GM21515 (cell line): ENCODE measurements at regions not wholly inside any gene's neighbourhood (a gene's known extent, or its start where the extent isn't known, plus 50 kb on each side); places are given as distances from the start of the nearest gene placed in this dataset.

Experiments
- ATAC-seq: cut with Tn5 transposase; IDR thresholded peaks from one replicate; pipeline ENCODE4 v1.9.1; 2021; ENCODE audit not compliant: unreplicated experiment

DNA sequence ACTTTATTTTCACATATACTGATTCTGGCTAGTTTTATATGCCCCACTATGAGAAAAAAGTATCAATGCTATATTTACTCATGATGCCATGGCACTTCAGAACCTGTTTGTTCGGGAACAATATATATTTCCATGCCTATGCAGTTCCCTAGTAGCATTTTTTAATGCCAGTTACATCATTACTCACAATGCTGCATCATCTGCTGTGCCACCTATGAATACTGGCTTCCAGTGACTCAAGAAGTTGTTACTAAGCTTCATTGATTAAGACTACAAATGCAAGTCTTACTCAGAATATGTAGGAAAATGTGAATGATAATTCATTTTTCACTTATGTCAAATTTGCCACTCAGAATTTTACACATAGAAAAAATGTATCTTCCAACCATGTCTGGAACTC lies 97.9 kb downstream of the MAFB start:
- no peak for ATAC-seq

DNA sequence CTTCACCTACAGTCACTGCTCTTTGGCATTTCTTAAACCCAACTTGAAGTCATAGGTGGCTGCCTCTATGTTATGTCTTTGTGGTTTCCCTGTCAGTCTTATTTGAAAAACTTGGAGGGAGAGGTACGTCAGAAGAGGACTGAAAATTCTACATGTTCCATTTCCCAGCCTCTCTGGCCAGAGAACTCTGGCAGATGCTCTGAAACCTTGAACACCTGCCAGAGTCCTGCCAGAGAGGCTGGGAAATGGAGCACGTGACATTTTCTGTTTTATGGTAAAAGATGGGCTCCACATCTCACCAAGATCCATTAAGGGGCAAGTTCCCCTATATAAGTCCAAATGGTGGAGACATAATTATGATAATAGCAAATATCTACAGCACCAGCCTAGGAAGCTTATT lies 99.5 kb downstream of the MAFB start:
- ATAC-seq: no peak

DNA sequence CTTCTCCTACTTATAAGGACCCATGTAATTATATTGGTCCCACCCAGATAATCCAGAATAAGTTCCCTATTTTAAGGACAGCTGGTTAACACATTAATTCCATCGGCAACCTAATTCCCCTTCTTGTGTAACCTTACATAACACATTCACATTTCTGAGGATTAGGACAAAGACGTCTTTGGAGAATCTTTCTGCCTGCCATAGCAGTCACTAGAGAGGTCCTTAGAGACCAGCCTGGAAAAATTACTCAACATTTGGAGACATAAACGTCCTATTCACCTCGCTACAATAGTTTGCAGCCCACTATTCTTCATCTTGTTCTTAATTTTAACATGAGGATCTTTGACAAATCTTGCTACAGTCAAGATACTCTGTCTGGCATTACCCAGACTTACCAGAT lies 100.1 kb downstream of the MAFB start:
- ATAC-seq: no peak

GRCh38 chr20:40587038-40587437 lies 102.0 kb downstream of the MAFB start:
- ATAC-seq: no peak

GRCh38 chr20:40584130-40584809 lies 104.8 kb downstream of the MAFB start:
- no peak for ATAC-seq

DNA sequence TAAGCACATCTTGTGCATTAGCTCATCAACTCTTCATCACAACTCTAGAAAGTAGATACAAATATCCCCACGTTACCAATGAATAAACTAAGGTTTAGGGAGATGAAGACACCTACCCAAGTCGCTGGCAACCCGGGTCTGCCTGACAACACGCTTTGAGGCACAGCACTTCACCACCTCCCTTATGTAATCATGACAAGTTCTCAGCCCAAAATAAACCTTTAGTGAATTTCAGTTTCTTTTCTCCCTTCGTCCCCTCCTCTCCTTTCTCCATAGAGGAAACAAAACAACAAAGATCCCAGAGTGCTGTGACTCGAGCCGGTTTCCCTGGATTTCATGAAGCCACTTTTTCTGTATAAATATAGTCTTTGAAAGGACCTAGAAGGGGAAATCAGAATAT lies 105.4 kb downstream of the MAFB start:
- no peak for ATAC-seq

DNA sequence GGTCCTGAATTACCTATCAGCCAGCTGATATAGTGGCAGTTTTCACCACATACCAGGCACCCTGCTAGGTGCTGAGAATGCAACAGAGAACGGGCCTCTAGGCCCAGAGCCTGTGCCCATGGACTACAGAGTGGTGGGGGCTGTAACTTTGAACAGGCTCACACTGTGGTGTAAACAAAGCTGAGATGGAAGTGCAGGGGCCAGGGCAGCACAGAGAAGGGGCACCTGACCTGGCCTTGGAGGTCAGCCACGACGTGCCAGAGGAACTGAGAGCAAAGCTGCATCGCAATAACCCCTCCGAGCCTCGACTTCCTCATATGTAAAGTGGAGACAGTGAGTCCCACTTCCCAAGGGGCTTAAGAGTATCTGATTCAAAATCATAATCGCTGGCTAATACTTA lies 105.8 kb downstream of the MAFB start:
- ATAC-seq: no peak

DNA sequence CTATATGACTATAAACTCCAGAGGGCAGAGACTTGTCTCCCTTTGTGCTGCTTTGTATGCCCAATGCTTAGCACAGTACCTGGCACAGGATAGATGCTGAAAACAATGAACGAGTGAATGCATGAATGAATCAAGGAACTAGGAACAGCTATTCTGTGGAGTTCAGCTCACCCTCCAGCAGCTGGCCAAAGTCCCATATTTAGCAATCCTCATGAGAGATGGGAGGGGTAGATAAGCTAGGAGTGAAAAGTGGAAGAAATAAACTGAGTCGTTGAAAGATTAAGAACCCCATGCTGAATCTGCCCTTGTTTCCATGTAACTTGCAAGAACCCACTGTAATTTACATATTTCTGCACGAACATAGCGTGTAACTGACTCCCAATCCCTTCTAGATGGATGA lies 106.5 kb downstream of the MAFB start:
- no peak for ATAC-seq

GRCh38 chr20:40579701-40580100 lies 109.3 kb downstream of the MAFB start:
- ATAC-seq: no peak

- no peak for ATAC-seq
Observed at GRCh38 chr20:40578961-40579360, 110.1 kb downstream of the MAFB start.

- no peak for ATAC-seq
Observed at GRCh38 chr20:40575851-40576250, 113.2 kb downstream of the MAFB start.

- no peak for ATAC-seq
Observed at GRCh38 chr20:40572251-40572650, 116.8 kb downstream of the MAFB start.

- ATAC-seq: no peak
Observed at GRCh38 chr20:40571639-40572038, 117.4 kb downstream of the MAFB start.

GRCh38 chr20:40568200-40568599 lies 120.8 kb downstream of the MAFB start:
- no peak for ATAC-seq

GRCh38 chr20:40565682-40566040 lies 123.4 kb downstream of the MAFB start:
- no peak for ATAC-seq

- ATAC-seq: no peak
Observed at GRCh38 chr20:40565001-40565681, 123.9 kb downstream of the MAFB start.

- no peak for ATAC-seq
Observed at GRCh38 chr20:40563296-40563950, 125.6 kb downstream of the MAFB start.

GRCh38 chr20:40562031-40562430 lies 127.0 kb downstream of the MAFB start:
- no peak for ATAC-seq

DNA sequence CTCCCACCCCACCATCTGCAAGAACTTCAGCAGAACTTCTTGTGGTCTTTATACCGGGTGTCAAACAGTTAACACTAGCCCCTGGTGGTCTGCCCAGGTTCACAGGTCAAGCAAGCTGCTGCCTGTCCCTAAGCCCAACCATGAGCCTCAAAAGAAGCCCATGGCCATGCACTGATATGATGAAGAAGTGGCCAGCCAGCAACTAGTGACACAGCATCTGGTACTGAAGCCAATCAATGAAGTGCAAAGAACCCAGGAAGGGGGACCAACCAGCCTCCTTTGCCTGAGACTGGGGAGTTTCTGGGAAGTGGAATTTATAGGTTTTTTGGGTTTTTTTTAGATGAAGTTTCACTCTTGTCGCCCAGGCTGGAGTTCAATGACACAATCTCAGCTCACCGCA lies 127.8 kb downstream of the MAFB start:
- no peak for ATAC-seq

- no peak for ATAC-seq
Observed at GRCh38 chr20:40558212-40558611, 130.8 kb downstream of the MAFB start.

DNA sequence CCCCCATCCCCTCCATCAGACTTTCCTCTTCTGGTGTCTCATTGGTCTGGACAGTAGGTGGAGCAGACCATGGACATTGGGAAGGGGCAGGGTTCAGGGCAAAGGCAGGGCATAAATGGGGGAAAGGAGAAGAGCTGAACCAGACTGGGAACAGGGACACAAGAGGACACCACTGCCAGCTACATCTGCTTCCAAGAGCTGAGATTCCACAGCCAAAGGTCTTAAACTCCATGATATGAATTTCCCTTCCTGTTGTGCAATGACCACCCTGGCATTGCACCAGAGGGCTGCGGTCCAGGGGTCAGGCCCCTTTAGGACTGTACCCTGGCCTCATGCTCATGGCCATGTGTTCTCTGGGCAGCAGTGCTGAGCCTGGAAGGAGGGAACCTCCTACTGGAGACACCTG lies 137.9 kb downstream of the MAFB start:
- no peak for ATAC-seq

GRCh38 chr20:40547483-40548091 lies 141.4 kb downstream of the MAFB start:
- ATAC-seq: no peak
